ENCODE measurements at regions not wholly inside any gene's neighbourhood (a gene's known extent, or its start where the extent isn't known, plus 50 kb on each side); places are given as distances from the start of the nearest gene placed in this dataset.
"Not testable (repeated sequence)": the region's sequence is repeated elsewhere in the genome, so short reads cannot be mapped to it uniquely, and the experiment has no call there.

DNA sequence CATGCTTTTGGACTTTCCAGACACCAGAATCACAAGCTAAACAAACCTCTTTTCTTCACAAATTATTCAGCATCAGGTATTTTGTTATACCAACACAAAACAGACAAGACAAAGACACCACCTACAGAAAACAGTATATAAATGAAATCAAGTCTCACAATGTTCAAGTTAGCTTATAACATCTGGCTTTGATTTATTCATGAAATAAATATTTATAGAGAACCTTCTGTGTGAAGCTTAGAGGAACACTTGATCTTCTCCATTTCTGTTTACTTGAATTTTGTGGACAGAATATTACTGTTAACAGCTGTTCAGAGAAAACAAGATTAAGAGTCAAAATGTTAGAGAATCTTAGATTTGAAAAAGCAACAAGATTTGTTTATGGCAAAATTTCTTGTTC, 137.4 kb upstream of the PRR16 start:
- DNase-seq: no peak

DNA sequence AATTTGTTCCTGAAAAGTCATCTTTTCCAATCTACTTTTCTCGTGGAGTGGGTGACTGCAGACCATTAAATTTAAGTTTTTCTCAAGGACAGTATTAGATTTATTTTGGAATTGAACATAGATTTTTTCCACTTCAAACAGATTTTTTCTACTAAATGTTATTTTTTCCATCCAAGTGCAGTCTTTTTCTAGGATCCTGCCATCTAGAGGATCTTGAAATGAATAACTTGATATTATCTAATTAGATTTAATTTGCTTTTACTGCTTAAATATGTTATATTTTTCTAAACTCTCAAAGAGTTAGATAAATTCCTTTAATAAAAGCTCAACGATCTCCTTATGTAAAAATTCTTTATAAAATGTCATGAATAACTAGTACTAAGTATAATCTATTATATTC, 136.9 kb upstream of the PRR16 start:
- DNase-seq: no peak

DNA sequence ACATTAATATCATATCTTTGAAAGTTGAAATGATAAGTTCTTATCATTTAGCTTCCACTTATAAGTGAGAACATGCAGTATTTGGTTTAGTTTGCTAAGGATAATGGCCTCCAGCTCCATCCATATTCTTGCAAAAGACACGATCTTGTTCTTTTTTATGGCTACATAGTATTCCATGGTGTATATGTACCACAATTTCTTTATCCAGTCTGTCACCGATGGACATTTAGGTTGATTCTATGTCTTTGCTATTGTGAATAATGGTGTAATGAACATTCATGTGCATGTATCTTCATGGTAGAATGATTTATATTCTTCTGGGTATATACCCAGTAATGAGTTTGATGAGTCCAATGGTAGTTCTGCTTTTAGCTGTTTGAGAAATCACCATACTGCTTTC, 135.0 kb upstream of the PRR16 start:
- DNase-seq: no peak

- no peak for DNase-seq
Observed at GRCh38 chr5:120330558-120330957, 133.5 kb upstream of the PRR16 start.

DNA sequence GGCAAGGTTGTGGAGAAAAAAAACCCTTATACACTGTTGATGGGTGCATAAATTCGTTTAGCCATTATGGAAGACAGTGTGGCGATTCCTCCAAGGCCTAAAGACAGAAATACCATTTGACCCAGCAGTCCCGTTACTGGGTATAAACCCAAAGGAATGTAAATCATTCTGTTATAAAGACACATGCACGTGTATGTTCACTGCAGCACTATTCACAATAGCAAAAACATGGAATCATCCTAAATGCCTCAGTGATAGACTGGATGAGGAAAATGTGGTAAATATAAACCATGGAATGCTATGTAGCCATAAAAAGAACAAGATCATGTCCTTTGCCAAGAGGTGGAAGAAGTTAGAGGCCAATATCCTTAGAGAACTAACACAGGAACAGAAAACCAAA, 119.9 kb upstream of the PRR16 start:
- no peak for DNase-seq

GRCh38 chr5:120345947-120346346, 118.2 kb upstream of the PRR16 start:
- no peak for DNase-seq

DNA sequence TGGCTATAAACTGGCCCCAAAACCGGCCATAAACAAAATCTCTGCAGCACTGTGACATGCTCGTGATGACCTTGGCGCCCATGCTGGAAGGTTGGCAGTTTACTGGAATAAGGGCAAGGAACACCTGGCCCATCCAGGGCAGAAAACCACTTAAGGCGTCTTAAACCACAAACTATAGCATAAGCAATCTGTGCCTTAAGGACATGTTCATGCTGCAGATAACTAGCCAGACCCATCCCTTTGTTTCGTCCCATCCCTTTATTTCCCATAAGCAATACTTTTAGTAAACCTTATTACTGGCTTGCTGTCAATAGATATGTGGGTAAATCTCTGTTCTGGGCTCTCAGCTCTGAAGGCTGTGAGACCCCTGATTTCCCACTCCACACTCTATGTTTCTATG, 113.0 kb upstream of the PRR16 start:
- DNase-seq: not testable (repeated sequence)

- no peak for DNase-seq
Observed at GRCh38 chr5:120354126-120354525, 110.0 kb upstream of the PRR16 start.

- no peak for DNase-seq
Observed at GRCh38 chr5:120358949-120359348, 105.2 kb upstream of the PRR16 start.

DNA sequence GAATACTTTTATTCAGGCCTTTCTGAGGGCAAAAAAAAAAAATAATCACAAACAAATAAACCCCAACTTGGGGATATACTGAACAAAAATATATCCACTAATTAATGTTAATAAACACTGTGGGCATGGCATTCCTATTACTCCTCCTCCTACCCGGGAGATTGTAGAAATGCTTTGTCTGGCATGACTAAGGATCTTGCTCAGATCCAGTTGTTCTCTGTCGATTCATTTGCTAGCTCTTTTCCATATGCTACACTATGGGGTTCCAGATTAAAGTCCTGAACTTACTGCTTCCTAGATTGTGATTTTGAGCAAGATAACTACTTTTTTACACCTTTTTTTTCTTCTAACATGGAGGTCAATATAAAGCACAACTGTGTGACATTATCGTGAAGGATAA, 102.2 kb upstream of the PRR16 start:
- no peak for DNase-seq

GRCh38 chr5:120362426-120362825, 101.7 kb upstream of the PRR16 start:
- no peak for DNase-seq

GRCh38 chr5:120365656-120366446, 98.2 kb upstream of the PRR16 start:
- no peak for DNase-seq

- no peak for DNase-seq
Observed at GRCh38 chr5:120367896-120368634, 96.0 kb upstream of the PRR16 start.

DNA sequence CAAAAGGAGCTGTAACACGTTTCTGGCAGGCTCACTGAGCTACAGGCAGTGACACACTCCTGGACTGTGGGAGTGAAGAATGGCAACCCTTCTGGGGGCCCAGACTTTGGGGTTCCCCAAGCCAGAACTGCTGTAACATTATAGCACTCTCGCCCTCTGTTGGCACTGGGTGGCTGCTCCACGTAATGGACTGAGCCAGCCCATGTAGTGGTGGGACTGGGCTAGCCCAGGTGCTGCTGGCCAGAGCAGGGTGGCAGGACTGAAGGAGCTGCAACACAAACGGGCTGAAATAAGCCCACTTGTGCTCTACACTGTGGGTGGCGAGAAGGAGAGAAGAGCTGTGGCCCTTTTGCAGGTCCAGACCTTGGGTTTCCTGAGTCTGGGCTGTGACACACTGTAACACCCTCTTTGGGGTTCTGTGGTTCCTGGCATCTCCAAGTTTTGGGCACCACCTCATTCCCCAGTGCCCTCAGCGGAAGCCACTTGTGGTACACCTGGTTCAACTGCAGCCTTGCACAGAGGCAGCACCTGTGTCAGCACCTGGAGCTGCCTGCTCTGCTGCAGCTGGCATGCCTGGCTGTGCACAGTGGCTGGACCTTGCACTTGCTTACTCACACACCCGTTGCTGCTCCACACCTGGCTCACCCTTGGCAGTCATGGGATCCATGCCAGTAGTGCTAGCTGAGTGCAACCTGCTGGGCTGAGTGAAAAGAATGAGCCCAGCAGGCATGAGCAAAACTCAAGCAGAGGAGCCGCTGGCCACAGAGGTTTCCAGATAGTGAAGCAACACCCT, 95.0 kb upstream of the PRR16 start:
- no peak for DNase-seq

DNA sequence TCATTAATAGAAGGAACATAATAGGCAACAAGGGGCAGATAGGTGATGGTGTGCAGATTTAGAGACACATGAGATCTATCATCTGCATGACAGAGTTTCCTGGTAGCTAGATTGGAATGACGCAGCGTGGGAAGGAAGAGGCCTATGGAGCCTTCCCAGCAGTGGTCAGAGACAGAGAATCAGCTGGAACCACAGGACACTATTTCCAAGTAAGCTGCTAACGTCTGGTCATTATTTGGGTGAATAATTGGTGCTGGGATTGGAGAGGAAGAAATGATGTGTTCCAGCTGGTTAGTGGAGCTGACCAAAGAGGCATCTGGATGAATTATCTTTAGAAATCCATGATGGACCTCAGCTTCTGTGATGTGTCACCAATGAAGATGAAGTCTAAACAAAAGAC, 91.2 kb upstream of the PRR16 start:
- no peak for DNase-seq

DNA sequence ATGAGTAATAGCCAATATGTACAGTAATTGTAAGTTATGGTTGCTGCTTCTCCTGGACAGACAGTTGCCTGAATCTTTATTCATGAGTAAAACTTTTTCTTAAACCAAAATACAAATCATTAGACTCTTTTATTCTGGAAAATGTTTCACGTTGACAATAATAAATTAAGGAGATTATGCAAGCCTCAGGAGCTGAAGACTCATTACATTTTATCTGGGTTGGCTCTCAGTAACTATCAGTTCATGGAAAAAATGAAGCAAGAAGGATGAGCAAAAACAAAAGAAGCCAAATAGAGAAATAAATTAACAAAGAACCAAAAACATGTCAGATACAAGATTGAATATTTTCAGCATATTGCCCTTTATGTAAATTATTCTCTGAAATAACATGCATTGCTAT, 88.9 kb upstream of the PRR16 start:
- DNase-seq: no peak

GRCh38 chr5:120380644-120381043, 83.5 kb upstream of the PRR16 start:
- no peak for DNase-seq

DNA sequence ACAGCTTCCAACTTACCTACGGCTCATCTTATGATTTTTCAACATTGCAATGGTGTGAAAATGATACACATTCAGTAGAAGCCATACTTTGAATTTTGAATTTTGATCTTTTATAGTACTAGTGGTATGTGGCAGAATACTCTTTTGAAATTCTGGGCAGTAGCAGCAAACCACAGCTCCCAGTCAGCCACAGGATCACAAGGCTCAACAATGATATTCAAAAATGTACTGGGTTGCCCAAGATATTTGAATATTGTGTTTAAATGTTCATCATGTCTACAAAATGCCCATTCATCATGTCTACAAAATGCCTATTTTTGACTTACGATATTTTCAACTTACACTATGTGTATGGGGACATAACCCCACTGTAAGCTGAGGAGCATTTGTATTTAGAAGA, 81.3 kb upstream of the PRR16 start:
- DNase-seq: no peak

DNA sequence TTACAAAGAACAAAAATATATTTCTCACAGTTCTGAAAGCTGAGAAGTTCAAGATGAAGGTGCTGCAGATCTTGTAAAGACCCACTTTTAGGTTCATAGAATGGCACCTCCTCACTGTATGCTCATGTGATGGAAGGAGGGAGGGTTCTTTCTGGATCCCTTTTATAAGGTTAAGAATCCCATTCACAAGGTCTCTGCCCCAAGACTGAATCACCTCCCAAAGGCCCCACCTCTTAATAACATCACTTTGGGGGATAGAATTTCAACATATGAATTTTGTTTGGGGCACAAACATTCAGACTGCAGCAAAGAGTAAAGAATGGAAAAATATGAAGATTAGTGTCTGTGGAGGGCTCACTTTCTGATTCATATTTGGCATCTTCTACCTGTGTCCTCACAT, 77.1 kb upstream of the PRR16 start:
- DNase-seq: no peak

- DNase-seq: no peak
Observed at GRCh38 chr5:120388016-120388781, 75.9 kb upstream of the PRR16 start.

GRCh38 chr5:120394259-120394658, 69.8 kb upstream of the PRR16 start:
- DNase-seq: no peak

DNA sequence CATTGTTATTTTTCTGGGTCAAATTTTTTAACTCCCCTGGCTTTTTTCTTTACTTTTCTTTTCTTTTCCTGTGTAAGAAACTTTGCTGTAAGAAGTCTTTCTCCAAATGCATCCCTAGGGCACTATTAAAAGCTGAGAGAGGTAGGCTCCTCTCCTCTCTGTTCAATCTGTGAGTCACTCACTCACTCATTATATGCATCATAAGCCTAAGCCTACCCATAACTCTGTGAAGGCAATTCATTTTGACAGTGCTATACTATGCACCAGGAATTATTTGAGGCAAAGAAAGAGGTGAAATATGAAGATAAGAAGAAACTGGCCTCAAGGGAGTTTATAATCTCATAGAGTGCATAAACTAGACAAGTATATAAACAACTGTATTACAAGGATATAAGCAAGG, 67.9 kb upstream of the PRR16 start:
- DNase-seq: no peak

Measured in nucleus accumbens (tissue), 56 donors.